ENCODE measurements at regions not wholly inside any gene's neighbourhood (a gene's known extent, or its start where the extent isn't known, plus 50 kb on each side); places are given as distances from the start of the nearest gene placed in this dataset.

- TF ChIP-seq CTCF (IDR thresholded peaks at IDR 0.05) = no peak
- TF ChIP-seq POLR2A (IDR thresholded peaks at IDR 0.05) = no peak
Observed at GRCh38 chr21:14762327-14762726, 216.2 kb upstream of the SAMSN1 start.
